ENCODE measurements at regions not wholly inside any gene's neighbourhood (a gene's known extent, or its start where the extent isn't known, plus 50 kb on each side); places are given as distances from the start of the nearest gene placed in this dataset.

GRCh38 chr5:114780290-114780689 lies 389.4 kb downstream of the TRIM36 start:
- no peak for TF ChIP-seq CTCF (conservative IDR thresholded peaks at IDR 0.05; ENCODE audit: low read depth, low read length)
- no peak for TF ChIP-seq EZH2 (IDR thresholded peaks at IDR 0.05; ENCODE audit: borderline replicate concordance, low read depth, low read length, poor library complexity, severe bottlenecking)

Measured in A673 (cell line).